Panc1 (cell line): ENCODE measurements at regions not wholly inside any gene's neighbourhood (a gene's known extent, or its start where the extent isn't known, plus 50 kb on each side); places are given as distances from the start of the nearest gene placed in this dataset.

Experiments
- ATAC-seq: fragments of 200-7000 bp; cut with Tn5 transposase; 2 replicates; pipeline ENCODE4 v1.9.1; 2020; ENCODE audit warnings: mild to moderate bottlenecking, moderate library complexity
- BruUV-seq: library from RNA; stranded (reverse); fragments of 400-500 nt; replicated peaks from 2 replicates; lab custom pipeline; 2021; lab: Mats Ljungman, UMichigan
- CTCF ChIA-PET: fragments of 300-600 bp; sonication (Branson Sonifier 250); formaldehyde crosslinking; loops from one replicate; lab custom pipeline; 2022; ENCODE audit warnings: antibody characterized with exemption; lab: Charles Lee
- POLR2A ChIA-PET: fragments of 300-600 bp; sonication (Branson Sonifier 250); formaldehyde crosslinking; loops from one replicate; lab custom pipeline; 2022; ENCODE audit warnings: antibody characterized with exemption; lab: Charles Lee
- DNase-seq: peaks from one replicate; pipeline ENCODE4 v3.0.0-alpha.2; 2010; ENCODE audit warnings: low read depth, low spot score
- H3K27ac ChIP-seq: 2 replicates; pipeline ENCODE4 v1.5.1; 2011; ENCODE audit warnings: mild to moderate bottlenecking, low read length, inconsistent platforms
- H3K27me3 ChIP-seq: fragments of 200-500 bp; sonication (Bioruptor generic); 2 replicates; pipeline ENCODE4 v1.6.0; 2014; ENCODE audit warnings: low read length, inconsistent platforms; ENCODE audit not compliant: control insufficient read depth, insufficient read depth
- H3K36me3 ChIP-seq: fragments of 200-500 bp; sonication (Bioruptor generic); 2 replicates; pipeline ENCODE4 v1.5.1; 2014; ENCODE audit warnings: inconsistent platforms, mild to moderate bottlenecking, low read length, moderate library complexity; ENCODE audit not compliant: control insufficient read depth, insufficient read depth
- H3K4me1 ChIP-seq: 2 replicates; pipeline ENCODE4 v1.5.1; 2011; ENCODE audit warnings: inconsistent platforms, mild to moderate bottlenecking, low read length, moderate library complexity; ENCODE audit not compliant: control insufficient read depth, insufficient read depth
- H3K4me3 ChIP-seq, 2 experiments: 2 replicates each; pipeline ENCODE4 v1.5.1; 2011 to 2012; ENCODE audit warnings: low read depth in 2 of 2, low read length in 2 of 2, mild to moderate bottlenecking in 2 of 2, inconsistent platforms in 1 of 2, moderate library complexity in 1 of 2
- H3K9me3 ChIP-seq: fragments of 200-500 bp; sonication (Bioruptor generic); 2 replicates; pipeline ENCODE4 v1.5.1; 2014; ENCODE audit warnings: low read depth, mild to moderate bottlenecking, inconsistent platforms, low read length, moderate library complexity; ENCODE audit not compliant: control insufficient read depth, insufficient read depth
- CTCF ChIP-seq: fragments of 450-650 bp; IDR thresholded peaks from 2 replicates; pipeline ENCODE4 v1.5.1; 2017; ENCODE audit warnings: mild to moderate bottlenecking
- POLR2AphosphoS5 ChIP-seq: IDR thresholded peaks from 2 replicates; pipeline ENCODE4 v1.6.1; 2012; ENCODE audit warnings: mild to moderate bottlenecking, low read depth, low read length, moderate library complexity
- SIN3A ChIP-seq: IDR thresholded peaks from 2 replicates; pipeline ENCODE4 v1.6.1; 2012; ENCODE audit warnings: low read depth, mild to moderate bottlenecking, low read length, moderate library complexity, borderline replicate concordance; ENCODE audit not compliant: insufficient read depth
- TCF7L2 ChIP-seq: IDR thresholded peaks from 2 replicates; pipeline ENCODE4 v1.6.1; 2011; ENCODE audit warnings: mild to moderate bottlenecking, low read depth, low read length, inconsistent platforms
- in situ Hi-C: cut with HindIII; loops from 2 replicates; pipeline ENCODE4 v1.10.0; 2016; ENCODE audit warnings: low sequenced_read_pairs, low pct_unique_long_range_greater_than_20kb
- intact Hi-C: fragments of 100-400 bp; cut with micrococcal nuclease; formaldehyde crosslinking; loops from one replicate; pipeline ENCODE4 v1.10.0; 2022; ENCODE audit not compliant: unreplicated experiment
- TF ChIP-seq, protein P1 (sequence below), 2 experiments: IDR thresholded peaks; 2 replicates each; pipeline ENCODE4 v1.6.1; 2011 to 2012; ENCODE audit warnings: low read depth in 2 of 2, control low read depth in 1 of 2, low read length in 1 of 2, mild to moderate bottlenecking in 1 of 2, moderate library complexity in 1 of 2; ENCODE audit not compliant: insufficient read depth in 1 of 2

GRCh38 chr10:131648386-131649020 is 252.3 kb upstream of the PPP2R2D start:
- CTCF ChIA-PET = no interaction called here
- intact Hi-C loops (no loop called here), in situ Hi-C loops (no loop called here)
- no peak overlapping the region for H3K27ac ChIP-seq
- DNase-seq = no peak
- H3K4me3 ChIP-seq = no peak overlapping the region
- TF ChIP-seq TCF7L2 (no peak), CTCF (no peak)
- no peak for ATAC-seq
- no TSS peak for BruUV-seq
- no peaks in the 10 kb centered on the region for H3K36me3 ChIP-seq
- POLR2A ChIA-PET = no interaction called here
- H3K27me3 ChIP-seq = no peaks in the 10 kb centered on the region
- H3K9me3 ChIP-seq = no peaks in the 10 kb centered on the region
- H3K4me1 ChIP-seq = no peaks in the 10 kb centered on the region

DNA sequence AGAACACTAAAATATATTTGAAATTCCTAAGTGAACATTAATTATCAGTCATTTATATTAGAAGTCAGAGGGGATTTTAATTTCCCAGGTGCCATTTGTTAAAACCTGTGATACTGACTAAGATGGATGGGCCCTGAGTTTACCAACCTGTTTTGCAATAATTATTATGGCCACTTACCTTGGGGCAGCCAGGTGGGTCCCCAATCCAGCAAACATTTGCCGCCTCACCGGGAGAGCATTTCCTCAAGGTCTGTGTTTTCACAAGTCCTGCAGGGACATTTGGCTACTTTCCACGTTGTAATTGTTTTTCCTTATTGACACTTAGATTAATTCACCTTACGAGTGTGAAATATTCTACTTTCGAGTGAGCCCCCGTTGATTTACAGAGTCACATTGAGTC is 251.2 kb upstream of the PPP2R2D start:
- TF ChIP-seq CTCF = no peak
- no peak for TF ChIP-seq SIN3A
- no peak for TF ChIP-seq TCF7L2
- TF ChIP-seq POLR2AphosphoS5 = no peak
- TF ChIP-seq, protein P1, sequence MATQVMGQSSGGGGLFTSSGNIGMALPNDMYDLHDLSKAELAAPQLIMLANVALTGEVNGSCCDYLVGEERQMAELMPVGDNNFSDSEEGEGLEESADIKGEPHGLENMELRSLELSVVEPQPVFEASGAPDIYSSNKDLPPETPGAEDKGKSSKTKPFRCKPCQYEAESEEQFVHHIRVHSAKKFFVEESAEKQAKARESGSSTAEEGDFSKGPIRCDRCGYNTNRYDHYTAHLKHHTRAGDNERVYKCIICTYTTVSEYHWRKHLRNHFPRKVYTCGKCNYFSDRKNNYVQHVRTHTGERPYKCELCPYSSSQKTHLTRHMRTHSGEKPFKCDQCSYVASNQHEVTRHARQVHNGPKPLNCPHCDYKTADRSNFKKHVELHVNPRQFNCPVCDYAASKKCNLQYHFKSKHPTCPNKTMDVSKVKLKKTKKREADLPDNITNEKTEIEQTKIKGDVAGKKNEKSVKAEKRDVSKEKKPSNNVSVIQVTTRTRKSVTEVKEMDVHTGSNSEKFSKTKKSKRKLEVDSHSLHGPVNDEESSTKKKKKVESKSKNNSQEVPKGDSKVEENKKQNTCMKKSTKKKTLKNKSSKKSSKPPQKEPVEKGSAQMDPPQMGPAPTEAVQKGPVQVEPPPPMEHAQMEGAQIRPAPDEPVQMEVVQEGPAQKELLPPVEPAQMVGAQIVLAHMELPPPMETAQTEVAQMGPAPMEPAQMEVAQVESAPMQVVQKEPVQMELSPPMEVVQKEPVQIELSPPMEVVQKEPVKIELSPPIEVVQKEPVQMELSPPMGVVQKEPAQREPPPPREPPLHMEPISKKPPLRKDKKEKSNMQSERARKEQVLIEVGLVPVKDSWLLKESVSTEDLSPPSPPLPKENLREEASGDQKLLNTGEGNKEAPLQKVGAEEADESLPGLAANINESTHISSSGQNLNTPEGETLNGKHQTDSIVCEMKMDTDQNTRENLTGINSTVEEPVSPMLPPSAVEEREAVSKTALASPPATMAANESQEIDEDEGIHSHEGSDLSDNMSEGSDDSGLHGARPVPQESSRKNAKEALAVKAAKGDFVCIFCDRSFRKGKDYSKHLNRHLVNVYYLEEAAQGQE (IDR thresholded peaks at IDR 0.05; ENCODE audit: insufficient read depth in 1 of 2, low read depth in 2 of 2, low read length in 1 of 2) = no peak
- in situ Hi-C loops (no loop called here), intact Hi-C loops (no loop called here)
- CTCF ChIA-PET = no interaction called here
- Histone ChIP-seq H3K9me3 (no peaks in the 10 kb centered on the region), H3K27ac (no peak overlapping the region), H3K4me3 (no peak overlapping the region), H3K36me3 (no peaks in the 10 kb centered on the region), H3K4me1 (no peaks in the 10 kb centered on the region), H3K27me3 (no peaks in the 10 kb centered on the region)
- POLR2A ChIA-PET = no interaction called here
- BruUV-seq = no TSS peak
- DNase-seq (no peak), ATAC-seq (no peak)
